ENCODE measurements at regions not wholly inside any gene's neighbourhood (a gene's known extent, or its start where the extent isn't known, plus 50 kb on each side); places are given as distances from the start of the nearest gene placed in this dataset.

- no peak overlapping the region for H2BK120ac ChIP-seq (ENCODE audit: low read depth, low read length)
- DNase-seq, result no peak
- dilution Hi-C loops (cut with HindIII; ENCODE audit: low sequenced_read_pairs, unreplicated experiment), result no loop called here
Observed at GRCh38 chr4:137198791-137199190, 333.5 kb downstream of the PCDH18 start.

More at GRCh38 chr4:137198791-137199190, 333.5 kb downstream of the PCDH18 start:
- Histone ChIP-seq H3K4me2 (ENCODE audit: low read depth, low read length) (no peak overlapping the region), H3K4me1 (ENCODE audit: control insufficient read depth, insufficient read depth, low read length) (no peaks in the 10 kb centered on the region), H2BK20ac (ENCODE audit: low read depth, low read length) (no peak overlapping the region), H3K4me3 (ENCODE audit: insufficient read depth, low read depth, low read length) (no peak overlapping the region), H2BK15ac (ENCODE audit: low read depth, low read length) (no peak overlapping the region), H3K14ac (replicated peaks; ENCODE audit: low read depth, low read length) (no peak overlapping the region), H4K8ac (ENCODE audit: low read depth in 2 of 2, low read length in 2 of 2) (no peak overlapping the region), H3K56ac (ENCODE audit: extremely low read depth, insufficient read depth, low read length) (no peak overlapping the region), H3K9me3 (ENCODE audit: control insufficient read depth, insufficient read depth, low read length) (no peaks in the 10 kb centered on the region), H2AK9ac (replicated peaks; ENCODE audit: low read depth, low read length, poor library complexity) (no peak overlapping the region), H2AK5ac (ENCODE audit: low read depth, low read length) (no peak overlapping the region), H3K18ac (ENCODE audit: low read depth, low read length) (no peak overlapping the region), H3K27me3 (ENCODE audit: control insufficient read depth, insufficient read depth, low read length) (no peaks in the 10 kb centered on the region), H2BK5ac (ENCODE audit: low read depth, low read length, poor library complexity, severe bottlenecking) (no peak overlapping the region), H3K79me1 (ENCODE audit: low read depth in 1 of 2, low read length in 2 of 2) (no peaks in the 10 kb centered on the region), H3K23ac (ENCODE audit: low read depth, low read length) (no peak overlapping the region), H4K5ac (ENCODE audit: low read depth, low read length) (no peak overlapping the region), H3K4ac (ENCODE audit: low read depth, low read length) (no peak overlapping the region), H3K9ac (ENCODE audit: low read depth, low read length) (no peak overlapping the region), H4K91ac (ENCODE audit: insufficient read depth, low read depth, low read length) (no peak overlapping the region), H4K20me1 (ENCODE audit: insufficient read depth, low read length) (no peaks in the 10 kb centered on the region), H2AFZ (replicated peaks; ENCODE audit: low read length, poor library complexity) (no peak overlapping the region), H3K36me3 (ENCODE audit: control insufficient read depth, insufficient read depth, low read length) (no peaks in the 10 kb centered on the region), H3K27ac (ENCODE audit: insufficient read depth, low read length) (no peak overlapping the region), H3K9me1 (ENCODE audit: insufficient read depth, low read length) (no peaks in the 10 kb centered on the region)
- intact Hi-C loops (cut with micrococcal nuclease), result no loop called here
- in situ Hi-C loops (cut with MboI; ENCODE audit: low sequenced_read_pairs), result no loop called here
- no CpG with 5 or more reads among the region's 4 CpGs for WGBS, 2 experiments (ENCODE audit: extremely low coverage in 2 of 2, insufficient read length in 1 of 2)
- POLR2A ChIA-PET (ENCODE audit: unreplicated experiment), result no interaction called here
- CTCF ChIA-PET, result no interaction called here
- ATAC-seq (ENCODE audit: low read depth), result no peak
- TF ChIP-seq POLR2A (IDR thresholded peaks at IDR 0.05; ENCODE audit: low read depth, low read length), result no peak
- no peak for TF ChIP-seq ELK1 (IDR thresholded peaks at IDR 0.05; ENCODE audit: borderline replicate concordance, low read depth, low read length)
- TF ChIP-seq NFE2L2 (IDR thresholded peaks at IDR 0.05; ENCODE audit: low read depth, low read length), result no peak
- TF ChIP-seq CTCF (conservative IDR thresholded peaks at IDR 0.05; ENCODE audit: low read depth, low read length), result no peak
- no peak for TF ChIP-seq BHLHE40 (IDR thresholded peaks at IDR 0.05; ENCODE audit: low read depth, low read length)
- no peak for TF ChIP-seq FOS (IDR thresholded peaks at IDR 0.05; ENCODE audit: low read depth, low read length)
- TF ChIP-seq, protein P1, sequence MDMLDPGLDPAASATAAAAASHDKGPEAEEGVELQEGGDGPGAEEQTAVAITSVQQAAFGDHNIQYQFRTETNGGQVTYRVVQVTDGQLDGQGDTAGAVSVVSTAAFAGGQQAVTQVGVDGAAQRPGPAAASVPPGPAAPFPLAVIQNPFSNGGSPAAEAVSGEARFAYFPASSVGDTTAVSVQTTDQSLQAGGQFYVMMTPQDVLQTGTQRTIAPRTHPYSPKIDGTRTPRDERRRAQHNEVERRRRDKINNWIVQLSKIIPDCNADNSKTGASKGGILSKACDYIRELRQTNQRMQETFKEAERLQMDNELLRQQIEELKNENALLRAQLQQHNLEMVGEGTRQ (IDR thresholded peaks at IDR 0.05; ENCODE audit: low read depth, low read length), result no peak
- TF ChIP-seq MAZ (IDR thresholded peaks at IDR 0.05; ENCODE audit: borderline replicate concordance, low read depth, low read length), result no peak
- no peak for TF ChIP-seq RCOR1 (IDR thresholded peaks at IDR 0.05; ENCODE audit: insufficient replicate concordance, low read length)
- no peak for TF ChIP-seq MAFK (IDR thresholded peaks at IDR 0.05; ENCODE audit: low read depth, low read length)
- no peak for TF ChIP-seq CEBPB (IDR thresholded peaks at IDR 0.05; ENCODE audit: low read depth, low read length)
- no peak for TF ChIP-seq SMC3 (IDR thresholded peaks at IDR 0.05; ENCODE audit: low read depth, low read length)
- no peak for TF ChIP-seq RAD21 (IDR thresholded peaks at IDR 0.05; ENCODE audit: low read length)
- TF ChIP-seq CHD1 (IDR thresholded peaks at IDR 0.05; ENCODE audit: low read depth, low read length), result no peak
- BruUV-seq (replicated peaks), result no TSS peak

Data from IMR-90 (cell line).